Activated CD8-positive, alpha-beta memory T cell treated with anti-CD3 and anti-CD28 coated beads, Interleukin-2, amount 50 U/mL, for 24 hours (primary cell): ENCODE measurements at regions not wholly inside any gene's neighbourhood (a gene's known extent, or its start where the extent isn't known, plus 50 kb on each side); places are given as distances from the start of the nearest gene placed in this dataset.

Experiments
- DNase-seq: peaks from one replicate; pipeline ENCODE4 v3.0.0-alpha.2; 2020; ENCODE audit errors: extremely low read depth

GRCh38 chr9:115985657-115986056, 167.9 kb upstream of the PAPPA start:
- no peak for DNase-seq

GRCh38 chr9:115986508-115986907, 167.1 kb upstream of the PAPPA start:
- DNase-seq: no peak

- DNase-seq: no peak
Measured at GRCh38 chr9:115988701-115989100, 164.9 kb upstream of the PAPPA start.

GRCh38 chr9:115989831-115990230, 163.8 kb upstream of the PAPPA start:
- DNase-seq: no peak

GRCh38 chr9:115992834-115993233, 160.8 kb upstream of the PAPPA start:
- no peak for DNase-seq

GRCh38 chr9:115997923-115998322, 155.7 kb upstream of the PAPPA start:
- DNase-seq: no peak

- DNase-seq: no peak
Measured at GRCh38 chr9:115998666-115999065, 154.9 kb upstream of the PAPPA start.

GRCh38 chr9:115999498-115999897, 154.1 kb upstream of the PAPPA start:
- no peak for DNase-seq

- no peak for DNase-seq
Measured at GRCh38 chr9:116000748-116001329, 152.8 kb upstream of the PAPPA start.

- DNase-seq: no peak
Measured at GRCh38 chr9:116002181-116002580, 151.4 kb upstream of the PAPPA start.

GRCh38 chr9:116002624-116003023, 151.0 kb upstream of the PAPPA start:
- no peak for DNase-seq

- no peak for DNase-seq
Measured at GRCh38 chr9:116003397-116003796, 150.2 kb upstream of the PAPPA start.

- no peak for DNase-seq
Measured at GRCh38 chr9:116005205-116005604, 148.4 kb upstream of the PAPPA start.

GRCh38 chr9:116007824-116008223, 145.8 kb upstream of the PAPPA start:
- DNase-seq: no peak

GRCh38 chr9:116008278-116008677, 145.3 kb upstream of the PAPPA start:
- DNase-seq: no peak

- no peak for DNase-seq
Measured at GRCh38 chr9:116009420-116009819, 144.2 kb upstream of the PAPPA start.

- DNase-seq: no peak
Measured at GRCh38 chr9:116015855-116016254, 137.7 kb upstream of the PAPPA start.

- no peak for DNase-seq
Measured at GRCh38 chr9:116020146-116020545, 133.4 kb upstream of the PAPPA start.

- no peak for DNase-seq
Measured at GRCh38 chr9:116020801-116021200, 132.8 kb upstream of the PAPPA start.

GRCh38 chr9:116027096-116027495, 126.5 kb upstream of the PAPPA start:
- no peak for DNase-seq

GRCh38 chr9:116027511-116027910, 126.1 kb upstream of the PAPPA start:
- DNase-seq: no peak

- no peak for DNase-seq
Measured at GRCh38 chr9:116027951-116028350, 125.6 kb upstream of the PAPPA start.

- DNase-seq: no peak
Measured at GRCh38 chr9:116030517-116030916, 123.1 kb upstream of the PAPPA start.

- DNase-seq: no peak
Measured at GRCh38 chr9:116032683-116033440, 120.7 kb upstream of the PAPPA start.
